Gastroesophageal sphincter (tissue), 4 donors: ENCODE measurements at regions not wholly inside any gene's neighbourhood (a gene's known extent, or its start where the extent isn't known, plus 50 kb on each side); places are given as distances from the start of the nearest gene placed in this dataset.

Experiments
- ATAC-seq: fragments of 150-250 bp; one replicate; pipeline ENCODE4 v1.9.1; 2016; ENCODE audit warnings: mild to moderate bottlenecking, moderate library complexity
- H3K27ac ChIP-seq, 4 donors: fragments of 200-600 bp; sonication (generic) in 3 of 4; 1 replicate in 3 of 4; 2 replicates in 1 of 4; pipeline ENCODE4 v1.5.1; 2016 to 2019
- H3K27me3 ChIP-seq: fragments of 200-600 bp; sonication (generic); one replicate; pipeline ENCODE4 v1.5.1; 2019
- H3K36me3 ChIP-seq, 2 donors: fragments of 200-600 bp; sonication (generic); one replicate each; pipeline ENCODE4 v1.5.1; 2019; ENCODE audit warnings: control low read depth in 1 of 2
- H3K4me1 ChIP-seq, 3 donors: fragments of 200-600 bp; sonication (generic); 1 replicate in 2 of 3; 2 replicates in 1 of 3; pipeline ENCODE4 v1.5.1; 2016 to 2019; ENCODE audit warnings: control low read depth in 2 of 3
- H3K4me3 ChIP-seq, 2 donors: fragments of 200-600 bp; sonication (generic); one replicate each; pipeline ENCODE4 v1.5.1; 2019; ENCODE audit warnings: mild to moderate bottlenecking in 1 of 2, moderate library complexity in 1 of 2
- H3K9me3 ChIP-seq, 3 donors: fragments of 200-600 bp; sonication (generic); one replicate each; pipeline ENCODE4 v1.5.1; 2017 to 2019; ENCODE audit warnings: control low read depth in 2 of 3
- CTCF ChIP-seq, 4 experiments: fragments of 200-600 bp in 2 of 4; fragments of 450-650 bp in 2 of 4; sonication (generic) in 1 of 4; IDR thresholded peaks; one replicate each; pipeline ENCODE4 v1.5.1; 2017 to 2019; ENCODE audit warnings: antibody characterized with exemption in 4 of 4, mild to moderate bottlenecking in 2 of 4, moderate library complexity in 2 of 4
- EP300 ChIP-seq: sonication (generic); formaldehyde crosslinking; IDR thresholded peaks from one replicate; pipeline ENCODE4 v1.6.1; 2017; ENCODE audit warnings: antibody characterized with exemption, mild to moderate bottlenecking
- POLR2A ChIP-seq, 2 donors: fragments of 450-650 bp; IDR thresholded peaks; one replicate each; pipeline ENCODE4 v1.6.1; 2017; ENCODE audit warnings: antibody characterized with exemption in 2 of 2, mild to moderate bottlenecking in 2 of 2, moderate library complexity in 1 of 2
- POLR2AphosphoS5 ChIP-seq: sonication (generic); formaldehyde crosslinking; IDR thresholded peaks from one replicate; pipeline ENCODE4 v1.6.1; 2017; ENCODE audit warnings: antibody characterized with exemption
- WGBS, 2 donors: methylation state at CpG; one replicate each; pipeline ENCODE4 v1.1.5; 2018; ENCODE audit warnings: low coverage in 1 of 2; 5-methylcytosine and 5-hydroxymethylcytosine counted together

- ATAC-seq = no peak
- no peaks in the 10 kb centered on the region for H3K36me3 ChIP-seq
- H3K4me1 ChIP-seq = no peaks in the 10 kb centered on the region
- H3K27me3 ChIP-seq = no peaks in the 10 kb centered on the region
- no peak for TF ChIP-seq EP300
- WGBS, 2 donors = 57% methylated on average over 1 of the region's 1 CpG; no CpG with 5 or more reads in 1 of the 2 donors
- H3K4me3 ChIP-seq = no peak overlapping the region
- H3K27ac ChIP-seq = no peak overlapping the region
- no peaks in the 10 kb centered on the region for H3K9me3 ChIP-seq
Measured at GRCh38 chr2:60158262-60158661, 395.2 kb downstream of the BCL11A start.

- H3K4me1 ChIP-seq = no peaks in the 10 kb centered on the region
- no peak for ATAC-seq
- H3K4me3 ChIP-seq = no peak overlapping the region
- H3K36me3 ChIP-seq = no peaks in the 10 kb centered on the region
- 83 to 100% methylated on average over 1 of the region's 1 CpG for WGBS, 2 donors
- no peak overlapping the region for H3K27ac ChIP-seq
- no peaks in the 10 kb centered on the region for H3K27me3 ChIP-seq
- H3K9me3 ChIP-seq = peaks cover 0 to 1% (median 0%) of the 10 kb centered on the region in 3 donors
- TF ChIP-seq POLR2A (IDR thresholded peaks at IDR 0.05) (no peak), CTCF (IDR thresholded peaks at IDR 0.05) (no peak), POLR2AphosphoS5 (no peak), EP300 (no peak)
Measured at GRCh38 chr2:60157283-60157682, 396.2 kb downstream of the BCL11A start.

GRCh38 chr2:60154142-60154541, 399.3 kb downstream of the BCL11A start:
- Histone ChIP-seq H3K36me3 (no peaks in the 10 kb centered on the region), H3K27me3 (no peaks in the 10 kb centered on the region), H3K4me1 (no peaks in the 10 kb centered on the region), H3K27ac (no peak overlapping the region), H3K4me3 (no peak overlapping the region), H3K9me3 (peaks cover 0 to 4% (median 0%) of the 10 kb centered on the region in 3 donors)
- TF ChIP-seq POLR2AphosphoS5 = no peak
- no peak for TF ChIP-seq CTCF (IDR thresholded peaks at IDR 0.05)
- TF ChIP-seq EP300 = no peak
- TF ChIP-seq POLR2A (IDR thresholded peaks at IDR 0.05) = no peak
- ATAC-seq = no peak
- 72 to 73% methylated on average over 2 of the region's 2 CpGs for WGBS, 2 donors

- WGBS, 2 donors = 65 to 71% methylated on average over 4 of the region's 4 CpGs
- ATAC-seq = no peak
- no peak overlapping the region for H3K4me3 ChIP-seq
- peaks cover 0 to 4% (median 0%) of the 10 kb centered on the region in 3 donors for H3K9me3 ChIP-seq
- no peaks in the 10 kb centered on the region for H3K36me3 ChIP-seq
- no peak overlapping the region for H3K27ac ChIP-seq
- no peaks in the 10 kb centered on the region for H3K27me3 ChIP-seq
- TF ChIP-seq CTCF (IDR thresholded peaks at IDR 0.05) (peak; percentile 19 to 52 (median 30)), POLR2AphosphoS5 (no peak)
- H3K4me1 ChIP-seq = no peaks in the 10 kb centered on the region
Measured at GRCh38 chr2:60152226-60152833, 401.1 kb downstream of the BCL11A start.

GRCh38 chr2:60149176-60149575, 404.3 kb downstream of the BCL11A start:
- H3K27me3 ChIP-seq = no peaks in the 10 kb centered on the region
- TF ChIP-seq CTCF (IDR thresholded peaks at IDR 0.05) = no peak
- TF ChIP-seq POLR2AphosphoS5 = no peak
- TF ChIP-seq EP300 = no peak
- TF ChIP-seq POLR2A (IDR thresholded peaks at IDR 0.05) = no peak

More at GRCh38 chr2:60149176-60149575, 404.3 kb downstream of the BCL11A start:
- no peak for ATAC-seq
- no peaks in the 10 kb centered on the region for H3K4me1 ChIP-seq
- H3K36me3 ChIP-seq = no peaks in the 10 kb centered on the region
- 60 to 100% methylated on average over 1 of the region's 1 CpG for WGBS, 2 donors
- peaks cover 0 to 4% (median 0%) of the 10 kb centered on the region in 3 donors for H3K9me3 ChIP-seq
- H3K27ac ChIP-seq = no peak overlapping the region
- no peak overlapping the region for H3K4me3 ChIP-seq
